Keratinocyte (primary cell): ENCODE measurements at regions not wholly inside any gene's neighbourhood (a gene's known extent, or its start where the extent isn't known, plus 50 kb on each side); places are given as distances from the start of the nearest gene placed in this dataset.

Experiments
- DNase-seq: peaks from one replicate; pipeline ENCODE4 v3.0.0-alpha.2; 2011; ENCODE audit warnings: low read depth, missing footprints, low spot score
- FAIRE-seq: peaks from 2 replicates; lab custom pipeline; 2011; peaks lifted over from hg19 to GRCh38; lab: Jason Lieb, UNC
- H2AFZ ChIP-seq: 2 replicates; pipeline ENCODE4 v1.6.0; 2012; ENCODE audit warnings: low read length, control low read depth, inconsistent platforms; ENCODE audit not compliant: control insufficient read depth
- H3K27ac ChIP-seq: 2 replicates; pipeline ENCODE4 v1.5.1; 2011; ENCODE audit warnings: low read length; ENCODE audit not compliant: control insufficient read depth, insufficient read depth
- H3K27me3 ChIP-seq: 3 replicates; pipeline ENCODE4 v1.6.0; 2011; ENCODE audit warnings: low read length; ENCODE audit not compliant: control insufficient read depth, insufficient read depth; ENCODE audit errors: extremely low read depth
- H3K36me3 ChIP-seq, 2 experiments: 2 replicates in 1 of 2; 3 replicates in 1 of 2; pipeline ENCODE4 v1.5.1; 2011; ENCODE audit warnings: low read length in 2 of 2, mild to moderate bottlenecking in 1 of 2; ENCODE audit not compliant: control insufficient read depth in 2 of 2, insufficient read depth in 2 of 2; ENCODE audit errors: extremely low read depth in 1 of 2
- H3K4me1 ChIP-seq: 3 replicates; pipeline ENCODE4 v1.5.1; 2011; ENCODE audit warnings: low read length; ENCODE audit not compliant: control insufficient read depth, insufficient read depth; ENCODE audit errors: extremely low read depth
- H3K4me2 ChIP-seq: 3 replicates; pipeline ENCODE4 v1.6.0; 2011; ENCODE audit warnings: low read depth, low read length; ENCODE audit not compliant: control insufficient read depth, insufficient read depth; ENCODE audit errors: extremely low read depth
- H3K4me3 ChIP-seq, 3 experiments: fragments of 200-600 bp in 1 of 3; sonication (generic) in 1 of 3; 2 replicates in 2 of 3; 3 replicates in 1 of 3; pipeline ENCODE4 v1.5.1; 2011 to 2016; ENCODE audit warnings: low read length in 3 of 3, mild to moderate bottlenecking in 3 of 3, control low read depth in 2 of 3, inconsistent platforms in 1 of 3, low read depth in 1 of 3, mixed read lengths in 1 of 3, mixed run types in 1 of 3, moderate library complexity in 1 of 3; ENCODE audit not compliant: control insufficient read depth in 2 of 3, insufficient read depth in 2 of 3; ENCODE audit errors: extremely low read depth in 1 of 3
- H3K79me2 ChIP-seq: 2 replicates; pipeline ENCODE4 v1.6.0; 2012; ENCODE audit warnings: low read length; ENCODE audit not compliant: control insufficient read depth, insufficient read depth
- H3K9ac ChIP-seq: 3 replicates; pipeline ENCODE4 v1.6.0; 2011; ENCODE audit warnings: low read length; ENCODE audit not compliant: control insufficient read depth, insufficient read depth; ENCODE audit errors: extremely low read depth
- H3K9me1 ChIP-seq: 3 replicates; pipeline ENCODE4 v1.6.0; 2011; ENCODE audit warnings: low read length; ENCODE audit not compliant: control insufficient read depth, insufficient read depth; ENCODE audit errors: extremely low read depth
- H3K9me3 ChIP-seq: 2 replicates; pipeline ENCODE4 v1.5.1; 2012; ENCODE audit warnings: low read depth, low read length; ENCODE audit not compliant: control insufficient read depth
- H4K20me1 ChIP-seq: 3 replicates; pipeline ENCODE4 v1.6.0; 2011; ENCODE audit warnings: low read length; ENCODE audit not compliant: control insufficient read depth, insufficient read depth; ENCODE audit errors: extremely low read depth
- CTCF ChIP-seq, 3 experiments: IDR thresholded peaks in 1 of 3; conservative IDR thresholded peaks in 1 of 3; optimal IDR thresholded peaks in 1 of 3; 2 replicates in 2 of 3; 3 replicates in 1 of 3; pipeline versions ENCODE3 to v1.5.1; 2011; ENCODE audit warnings: low read length in 3 of 3, mild to moderate bottlenecking in 3 of 3, moderate library complexity in 2 of 3, control low read depth in 1 of 3, inconsistent platforms in 1 of 3; ENCODE audit not compliant: insufficient read depth in 2 of 3; ENCODE audit errors: extremely low read depth in 1 of 3
- EZH2 ChIP-seq: IDR thresholded peaks from one replicate; pipeline ENCODE4 v1.6.1; 2012; ENCODE audit warnings: inconsistent platforms, mild to moderate bottlenecking, low read length, moderate library complexity
- dilution Hi-C: fragments of 300-500 bp; cut with MboI; formaldehyde crosslinking; loops from one replicate; pipeline ENCODE4 v1.7.0; 2020; ENCODE audit warnings: low sequenced_read_pairs; ENCODE audit not compliant: extremely low pct_ligation_motif_present

- Histone ChIP-seq H2AFZ (no peak overlapping the region), H3K4me3 (no peak overlapping the region), H3K27me3 (no peaks in the 10 kb centered on the region), H3K36me3 (no peaks in the 10 kb centered on the region), H4K20me1 (no peaks in the 10 kb centered on the region), H3K9me1 (no peaks in the 10 kb centered on the region), H3K79me2 (no peaks in the 10 kb centered on the region), H3K9me3 (no peaks in the 10 kb centered on the region), H3K4me2 (no peak overlapping the region), H3K9ac (no peak overlapping the region), H3K27ac (no peak overlapping the region), H3K4me1 (peaks cover 11% of the 10 kb centered on the region)
- dilution Hi-C loops = no loop called here
- DNase-seq (no peak), FAIRE-seq (no peak)
- no peak for TF ChIP-seq CTCF (optimal IDR thresholded peaks at IDR 0.05 in 1 of 3, IDR thresholded peaks at IDR 0.05 in 1 of 3, conservative IDR thresholded peaks at IDR 0.05 in 1 of 3; ENCODE audit: extremely low read depth in 1 of 3, insufficient read depth in 2 of 3, low read length in 3 of 3)
- TF ChIP-seq EZH2 = no peak
These were observed 54.6 kb upstream of the HCCS start for GRCh38 chrX:11056322-11057176.

GRCh38 chrX:11059933-11060332 lies 51.2 kb upstream of the HCCS start:
- no peak overlapping the region for H3K27ac ChIP-seq
- H3K27me3 ChIP-seq = no peaks in the 10 kb centered on the region
- no peak overlapping the region for H3K9ac ChIP-seq
- dilution Hi-C loops = no loop called here
- no peak overlapping the region for H3K4me3 ChIP-seq
- no peak overlapping the region for H2AFZ ChIP-seq
- TF ChIP-seq CTCF (optimal IDR thresholded peaks at IDR 0.05 in 1 of 3, IDR thresholded peaks at IDR 0.05 in 1 of 3, conservative IDR thresholded peaks at IDR 0.05 in 1 of 3; ENCODE audit: extremely low read depth in 1 of 3, insufficient read depth in 2 of 3, low read length in 3 of 3) = no peak
- no peak for TF ChIP-seq EZH2
- FAIRE-seq (no peak), DNase-seq (no peak)
- no peaks in the 10 kb centered on the region for H4K20me1 ChIP-seq
- peaks cover 14% of the 10 kb centered on the region for H3K4me1 ChIP-seq
- H3K9me1 ChIP-seq = no peaks in the 10 kb centered on the region
- H3K9me3 ChIP-seq = no peaks in the 10 kb centered on the region
- H3K4me2 ChIP-seq = peak overlapping the region; percentile 28
- no peaks in the 10 kb centered on the region for H3K79me2 ChIP-seq
- H3K36me3 ChIP-seq = no peaks in the 10 kb centered on the region
